ENCODE measurements at regions not wholly inside any gene's neighbourhood (a gene's known extent, or its start where the extent isn't known, plus 50 kb on each side); places are given as distances from the start of the nearest gene placed in this dataset.
A peak's percentile ranks its signal among the peaks of the same experiment; 100 is the strongest.

GRCh38 chr3:78154521-78155186 is 1114.8 kb downstream of the ROBO2 start:
- no peak overlapping the region for H2AFZ ChIP-seq (ENCODE audit: insufficient read depth, low read depth, low read length, poor library complexity, severe bottlenecking)
- no peak for TF ChIP-seq CTCF (IDR thresholded peaks at IDR 0.05)
- H3K4me1 ChIP-seq (ENCODE audit: control insufficient read depth in 1 of 2, insufficient read depth in 2 of 2, low read length in 2 of 2): no peaks in the 10 kb centered on the region
- H3K4me2 ChIP-seq (replicated peaks; ENCODE audit: extremely low read depth, low read length, poor library complexity, severe bottlenecking): no peak overlapping the region
- H4K20me1 ChIP-seq (ENCODE audit: insufficient read depth, low read length): no peaks in the 10 kb centered on the region
- no peaks in the 10 kb centered on the region for H3K4me1 Mint-ChIP-seq
- H3K4me3 ChIP-seq (replicated peaks in 1 of 3; ENCODE audit: low read depth in 2 of 3, low read length in 3 of 3): no peak overlapping the region
- no peaks in the 10 kb centered on the region for H3K36me3 Mint-ChIP-seq
- H3K27me3 ChIP-seq (ENCODE audit: control insufficient read depth in 2 of 2, insufficient read depth in 2 of 2, low read length in 2 of 2): no peaks in the 10 kb centered on the region
- no peaks in the 10 kb centered on the region for H3K36me3 ChIP-seq (replicated peaks in 1 of 2; ENCODE audit: control insufficient read depth in 1 of 2, insufficient read depth in 2 of 2, low read length in 2 of 2)
- H3K79me2 ChIP-seq (ENCODE audit: insufficient read depth, low read length): no peaks in the 10 kb centered on the region
- 73% methylated on average over 2 of the region's 3 CpGs for WGBS (ENCODE audit: insufficient coverage)
- H3K9me3 ChIP-seq (replicated peaks in 1 of 2; ENCODE audit: control insufficient read depth in 1 of 2, insufficient read depth in 1 of 2, low read length in 2 of 2): peaks cover 0 to 21% of the 10 kb centered on the region in 2 donors
- intact Hi-C loops (cut with micrococcal nuclease): no loop called here
- peaks cover 0 to 15% (median 2%) of the 10 kb centered on the region in 7 donors for H3K9me3 Mint-ChIP-seq
- H3K27ac ChIP-seq (ENCODE audit: low read depth in 1 of 2, low read length in 2 of 2): no peak overlapping the region
- no peak overlapping the region for H3K4me3 Mint-ChIP-seq
- H3K27ac Mint-ChIP-seq: peak overlapping the region in 1 of 7 donors; percentile 12
- H3K27me3 Mint-ChIP-seq (ENCODE audit: low read depth in 3 of 3): no peaks in the 10 kb centered on the region
- no peak overlapping the region for H3K9ac ChIP-seq (ENCODE audit: insufficient read depth, low read length, poor library complexity, severe bottlenecking)
- DNase-seq: no peak

- WGBS (ENCODE audit: insufficient coverage): 75% methylated on average over 2 of the region's 4 CpGs
- peaks cover 0 to 3% (median 0%) of the 10 kb centered on the region in 7 donors for H3K9me3 Mint-ChIP-seq
These were observed 1121.8 kb downstream of the ROBO2 start for GRCh38 chr3:78161736-78162135.

More at GRCh38 chr3:78161736-78162135, 1121.8 kb downstream of the ROBO2 start:
- Histone ChIP-seq H3K9ac (ENCODE audit: insufficient read depth, low read length, poor library complexity, severe bottlenecking) (no peak overlapping the region), H3K27ac (ENCODE audit: low read depth in 1 of 2, low read length in 2 of 2) (no peak overlapping the region), H3K36me3 (replicated peaks in 1 of 2; ENCODE audit: control insufficient read depth in 1 of 2, insufficient read depth in 2 of 2, low read length in 2 of 2) (no peaks in the 10 kb centered on the region), H3K4me2 (replicated peaks; ENCODE audit: extremely low read depth, low read length, poor library complexity, severe bottlenecking) (no peak overlapping the region), H3K4me3 (replicated peaks in 1 of 3; ENCODE audit: low read depth in 2 of 3, low read length in 3 of 3) (no peak overlapping the region), H3K27me3 (ENCODE audit: control insufficient read depth in 2 of 2, insufficient read depth in 2 of 2, low read length in 2 of 2) (no peaks in the 10 kb centered on the region), H2AFZ (ENCODE audit: insufficient read depth, low read depth, low read length, poor library complexity, severe bottlenecking) (no peak overlapping the region), H3K79me2 (ENCODE audit: insufficient read depth, low read length) (no peaks in the 10 kb centered on the region), H4K20me1 (ENCODE audit: insufficient read depth, low read length) (no peaks in the 10 kb centered on the region), H3K9me3 (replicated peaks in 1 of 2; ENCODE audit: control insufficient read depth in 1 of 2, insufficient read depth in 1 of 2, low read length in 2 of 2) (no peaks in the 10 kb centered on the region), H3K4me1 (ENCODE audit: control insufficient read depth in 1 of 2, insufficient read depth in 2 of 2, low read length in 2 of 2) (no peaks in the 10 kb centered on the region)
- no peak overlapping the region for H3K4me3 Mint-ChIP-seq
- no peak overlapping the region for H3K27ac Mint-ChIP-seq
- intact Hi-C loops (cut with micrococcal nuclease): no loop called here
- H3K36me3 Mint-ChIP-seq: no peaks in the 10 kb centered on the region
- H3K27me3 Mint-ChIP-seq (ENCODE audit: low read depth in 3 of 3): no peaks in the 10 kb centered on the region
- no peaks in the 10 kb centered on the region for H3K4me1 Mint-ChIP-seq
- no peak for TF ChIP-seq CTCF (IDR thresholded peaks at IDR 0.05)
- DNase-seq: no peak

Measured in CD14-positive monocyte (primary cell).